ENCODE measurements at regions not wholly inside any gene's neighbourhood (a gene's known extent, or its start where the extent isn't known, plus 50 kb on each side); places are given as distances from the start of the nearest gene placed in this dataset.

GRCh38 chr3:175913286-175913685, 1054.2 kb downstream of the NAALADL2 start:
- DNase-seq, result no peak

DNA sequence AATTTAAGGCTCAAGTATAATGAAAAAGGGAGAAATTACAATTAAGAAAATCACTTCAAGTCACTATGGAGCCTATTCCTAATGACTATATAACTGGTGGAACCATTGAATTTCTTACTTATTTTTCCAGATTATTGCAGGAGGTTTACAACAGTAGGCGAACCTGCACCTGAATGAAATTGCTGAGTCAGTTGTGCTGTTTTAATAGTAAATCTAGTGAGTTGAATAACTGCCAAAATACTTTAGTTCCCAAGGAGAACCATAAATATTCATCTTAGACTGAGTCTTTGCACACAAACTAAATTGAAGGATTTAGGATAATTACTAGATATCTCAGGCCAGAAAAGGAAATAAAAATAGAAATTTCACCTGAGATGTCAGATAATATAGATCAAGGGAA, 1052.8 kb downstream of the NAALADL2 start:
- DNase-seq, result no peak

- DNase-seq, result no peak
Observed at GRCh38 chr3:175902226-175902625, 1043.1 kb downstream of the NAALADL2 start.

DNA sequence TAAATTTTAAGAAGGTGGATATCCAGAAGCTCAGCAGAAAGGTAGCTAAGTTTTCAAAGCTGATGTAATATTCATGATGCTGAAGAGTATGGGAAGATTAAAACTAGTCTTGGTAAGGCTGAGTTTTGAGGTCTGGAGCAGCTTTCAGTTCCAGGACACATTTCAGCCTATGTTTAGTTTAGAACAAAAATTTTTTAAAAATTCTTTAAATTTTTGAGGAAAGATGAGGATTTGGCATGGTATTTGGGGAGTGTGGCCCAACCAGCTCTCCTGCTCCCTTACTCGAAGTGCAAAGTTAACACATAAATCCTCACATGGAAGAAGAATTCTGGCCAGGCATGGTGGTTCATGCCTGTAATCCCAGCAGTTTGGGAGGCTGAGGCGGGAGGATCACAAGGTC, 1039.1 kb downstream of the NAALADL2 start:
- no peak for DNase-seq

GRCh38 chr3:175896655-175897054, 1037.5 kb downstream of the NAALADL2 start:
- DNase-seq, result no peak

GRCh38 chr3:175895731-175896130, 1036.6 kb downstream of the NAALADL2 start:
- DNase-seq, result no peak

- DNase-seq, result no peak
Observed at GRCh38 chr3:175893566-175893965, 1034.4 kb downstream of the NAALADL2 start.

DNA sequence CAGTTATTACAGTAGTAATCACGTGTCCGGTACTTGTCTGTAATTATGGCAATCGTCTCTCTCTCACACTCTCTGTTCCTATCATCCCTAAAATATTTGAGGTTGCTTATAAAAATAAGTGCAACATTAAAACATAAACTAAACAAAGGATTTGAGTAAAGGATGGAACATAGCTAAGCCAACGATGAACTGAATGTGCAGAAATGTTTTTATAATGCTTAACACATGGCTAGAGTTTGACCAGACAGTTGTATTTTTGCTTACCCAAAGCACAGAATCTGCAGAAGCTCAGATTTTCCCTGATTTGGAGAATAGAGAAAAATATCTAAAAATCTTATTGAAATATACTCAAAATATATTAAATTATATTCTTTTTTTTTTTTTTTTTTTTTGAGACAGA, 1030.9 kb downstream of the NAALADL2 start:
- no peak for DNase-seq

DNA sequence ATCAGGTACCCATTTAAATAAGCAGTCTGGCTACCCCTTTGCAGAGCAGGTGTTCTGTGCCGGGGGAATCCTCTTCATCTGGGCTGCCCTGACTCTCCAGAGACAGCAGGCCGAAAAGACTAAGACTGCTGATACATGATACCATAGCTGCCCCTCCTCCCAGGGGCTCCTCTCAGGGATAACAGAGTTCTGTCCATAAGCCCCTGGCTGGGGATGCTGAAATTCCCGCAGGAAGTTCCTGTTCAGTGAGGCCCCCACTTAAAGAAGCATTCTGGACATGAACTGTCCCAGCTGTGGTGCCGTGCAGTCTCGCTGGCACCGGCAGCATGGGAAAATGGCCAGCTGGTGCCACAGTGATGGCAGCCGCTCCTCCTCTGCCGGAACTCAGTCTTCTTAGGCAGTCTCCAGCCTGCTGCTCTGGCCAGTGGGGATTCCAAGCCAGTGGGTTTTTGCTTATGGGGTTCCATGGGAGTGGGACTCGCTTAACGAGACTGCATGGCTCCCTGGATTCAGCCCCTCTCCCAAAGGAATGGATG, 1026.2 kb downstream of the NAALADL2 start:
- no peak for DNase-seq

- DNase-seq, result no peak
Observed at GRCh38 chr3:175879417-175879816, 1020.3 kb downstream of the NAALADL2 start.

- DNase-seq, result no peak
Observed at GRCh38 chr3:175869404-175869803, 1010.3 kb downstream of the NAALADL2 start.

DNA sequence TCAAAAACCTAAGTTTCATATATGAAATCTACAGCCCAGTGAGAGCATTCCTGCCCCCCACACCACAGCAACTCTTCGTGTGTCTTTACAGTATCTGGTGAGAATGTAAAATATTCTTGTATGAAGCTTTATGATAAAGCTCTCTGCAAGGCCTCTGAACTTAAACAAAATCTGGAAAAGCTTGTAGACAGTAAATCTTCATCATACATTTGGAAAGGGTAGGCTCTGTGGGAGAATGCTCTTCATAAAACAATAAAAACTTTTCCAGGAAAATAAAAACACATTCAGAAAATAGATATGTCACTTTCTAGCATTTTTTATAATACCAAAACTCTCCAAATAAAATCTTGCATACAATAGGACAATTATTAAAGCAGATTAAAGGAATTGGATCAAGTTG, 1009.5 kb downstream of the NAALADL2 start:
- no peak for DNase-seq

DNA sequence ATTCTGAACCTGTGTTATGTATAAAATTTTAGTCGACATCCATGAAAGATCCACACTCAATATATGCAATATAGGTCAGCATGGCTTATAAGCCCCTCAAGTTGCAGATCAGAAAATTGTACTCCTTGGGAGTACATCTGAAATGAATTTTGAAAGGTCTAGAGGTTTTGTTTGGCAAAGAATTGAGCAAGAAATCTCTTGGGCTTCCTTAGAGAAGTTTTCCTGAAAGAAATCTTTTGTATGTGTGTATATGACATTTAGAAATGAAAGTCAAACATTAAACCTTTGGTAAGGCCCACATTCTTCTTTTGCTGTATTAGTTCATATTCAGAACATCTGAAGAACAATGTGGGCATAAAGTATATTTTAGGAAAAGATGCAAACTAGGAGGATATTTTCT, 1006.6 kb downstream of the NAALADL2 start:
- DNase-seq, result no peak

GRCh38 chr3:175861916-175862315, 1002.8 kb downstream of the NAALADL2 start:
- no peak for DNase-seq
